HTR-8/SVneo (cell line): ENCODE measurements at regions not wholly inside any gene's neighbourhood (a gene's known extent, or its start where the extent isn't known, plus 50 kb on each side); places are given as distances from the start of the nearest gene placed in this dataset.
A peak's percentile ranks its signal among the peaks of the same experiment; 100 is the strongest.
"Not testable (repeated sequence)": the region's sequence is repeated elsewhere in the genome, so short reads cannot be mapped to it uniquely, and the experiment has no call there.

Source experiments
- DNase-seq: peaks from one replicate; pipeline ENCODE4 v3.0.0; 2011; ENCODE audit warnings: low spot score, mixed read lengths; ENCODE audit not compliant: insufficient read length
- FAIRE-seq: peaks from 2 replicates; lab custom pipeline; 2011; peaks lifted over from hg19 to GRCh38; lab: Jason Lieb, UNC

DNA sequence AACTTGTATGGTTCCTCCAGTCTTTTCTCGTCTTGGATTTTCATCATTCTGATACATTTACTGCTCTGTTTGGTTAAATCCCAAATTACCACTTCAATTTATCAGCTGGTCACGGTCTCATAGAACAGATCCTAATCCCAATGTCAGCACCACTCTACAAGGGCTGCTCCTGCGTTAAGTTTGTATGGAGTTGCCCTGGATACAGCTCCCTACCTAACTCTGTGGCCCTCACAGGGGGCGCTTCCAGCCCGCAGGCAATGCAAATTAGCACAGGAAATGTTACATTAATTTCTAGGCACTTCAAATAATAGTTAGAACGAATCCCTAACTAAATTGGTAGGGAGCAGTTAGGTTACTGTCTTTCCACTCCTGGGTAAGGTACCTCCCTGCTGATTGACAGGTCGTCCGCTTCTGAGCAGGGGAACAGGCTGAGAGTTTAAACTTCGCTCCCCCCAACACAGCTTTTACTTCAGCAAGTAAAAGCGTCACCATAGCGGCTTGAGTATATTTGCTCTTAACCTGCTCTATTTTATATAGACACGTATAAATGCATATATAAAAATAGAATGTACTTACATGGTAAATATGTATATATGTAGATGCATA lies 238.5 kb upstream of the FANCL start:
- DNase-seq (no peak), FAIRE-seq (no peak)

DNA sequence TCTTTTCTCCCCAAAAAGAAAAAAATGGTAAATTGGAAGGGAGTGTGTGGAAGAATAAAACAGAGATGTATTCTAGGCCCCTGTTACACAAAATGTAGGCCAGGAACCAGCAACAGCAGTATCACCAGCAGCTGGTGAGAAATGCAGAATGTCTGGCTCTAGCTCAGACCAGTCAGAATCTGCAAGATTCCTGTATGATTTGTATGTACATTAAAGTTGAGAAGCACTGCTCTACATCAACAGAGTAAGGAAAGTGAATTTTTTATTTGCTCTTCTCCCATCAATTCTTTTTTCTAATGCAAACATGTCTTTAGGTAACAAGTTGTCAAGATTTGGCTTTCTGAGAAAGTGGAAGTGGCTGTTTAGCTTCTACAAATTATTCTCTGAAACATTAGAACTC lies 235.4 kb upstream of the FANCL start:
- FAIRE-seq (no peak), DNase-seq (no peak)

DNA sequence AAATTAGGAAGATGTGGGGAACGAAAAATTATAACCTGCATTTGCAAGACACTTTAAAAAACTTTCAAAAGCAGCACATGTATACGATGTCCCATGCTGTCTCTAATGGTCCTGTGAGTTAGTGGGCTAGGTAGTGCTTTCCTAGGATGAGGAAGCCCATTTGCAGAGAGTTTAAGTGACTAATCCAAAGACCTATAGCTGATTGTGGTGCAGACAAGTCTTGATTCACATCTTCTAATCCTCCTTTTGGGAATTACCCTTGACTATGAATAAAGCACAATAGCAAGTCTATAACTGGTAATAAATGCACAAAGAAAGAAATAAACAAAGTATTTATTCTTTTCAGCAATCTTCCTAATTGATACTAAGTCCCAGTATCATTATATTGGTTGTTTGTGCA lies 234.6 kb upstream of the FANCL start:
- FAIRE-seq (no peak), DNase-seq (no peak)

DNA sequence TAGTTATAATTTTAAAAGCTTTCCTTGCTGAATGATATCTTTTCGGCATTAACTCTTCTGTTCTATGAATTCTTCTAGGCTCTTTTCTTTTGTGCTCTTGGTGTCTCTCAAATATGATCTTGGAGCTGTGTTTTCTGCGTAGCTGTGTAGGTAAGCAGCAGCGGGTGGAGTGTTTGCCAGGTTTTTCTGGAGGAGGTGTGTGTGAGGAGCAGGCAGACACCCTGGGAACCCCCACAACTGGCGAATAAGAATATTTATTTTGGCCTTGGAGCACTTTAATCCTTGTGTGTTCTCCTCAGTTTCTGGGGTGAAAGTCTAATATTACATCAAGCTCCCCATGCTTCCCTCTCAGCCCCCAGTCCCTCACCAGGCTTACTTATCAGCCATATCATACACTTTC lies 232.0 kb upstream of the FANCL start:
- no peak for DNase-seq
- FAIRE-seq: no peak

DNA sequence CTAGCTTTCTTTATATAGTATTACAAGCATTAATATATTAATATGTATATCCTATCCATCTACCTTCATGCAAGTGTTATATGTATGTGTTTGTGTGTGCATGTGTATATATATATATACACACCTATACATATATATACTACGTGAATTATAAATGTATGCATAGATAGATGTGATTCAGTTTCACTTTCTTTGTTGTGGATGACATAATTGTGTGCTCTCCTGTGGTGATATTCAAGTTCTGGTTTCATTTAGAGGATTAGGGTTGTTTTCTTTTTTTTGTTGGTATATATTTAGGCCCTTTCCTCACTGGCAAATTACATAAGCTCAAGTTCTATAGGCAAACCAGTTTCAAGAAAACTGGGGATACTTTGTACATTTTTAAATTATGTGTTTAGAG lies 225.7 kb upstream of the FANCL start:
- FAIRE-seq: no peak
- no peak for DNase-seq

DNA sequence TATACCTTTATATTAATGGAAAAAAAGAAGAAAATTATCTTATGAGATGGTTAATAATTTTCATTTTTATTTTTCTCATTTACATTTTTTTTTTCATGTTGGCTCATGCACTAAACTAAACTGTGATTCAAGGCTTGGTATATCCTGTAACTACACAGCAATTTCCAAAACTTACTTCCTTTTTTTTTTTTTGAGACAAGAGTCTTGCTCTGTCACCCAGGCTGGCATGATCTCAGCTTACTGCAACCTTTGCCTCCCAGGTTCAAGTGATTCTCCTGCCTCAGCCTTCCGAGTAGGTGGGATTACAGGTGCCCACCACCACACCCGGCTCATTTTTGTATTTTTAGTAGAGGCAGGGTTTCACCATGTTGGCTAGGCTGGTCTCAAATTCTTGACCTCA lies 224.9 kb upstream of the FANCL start:
- not testable (repeated sequence) for FAIRE-seq, DNase-seq

DNA sequence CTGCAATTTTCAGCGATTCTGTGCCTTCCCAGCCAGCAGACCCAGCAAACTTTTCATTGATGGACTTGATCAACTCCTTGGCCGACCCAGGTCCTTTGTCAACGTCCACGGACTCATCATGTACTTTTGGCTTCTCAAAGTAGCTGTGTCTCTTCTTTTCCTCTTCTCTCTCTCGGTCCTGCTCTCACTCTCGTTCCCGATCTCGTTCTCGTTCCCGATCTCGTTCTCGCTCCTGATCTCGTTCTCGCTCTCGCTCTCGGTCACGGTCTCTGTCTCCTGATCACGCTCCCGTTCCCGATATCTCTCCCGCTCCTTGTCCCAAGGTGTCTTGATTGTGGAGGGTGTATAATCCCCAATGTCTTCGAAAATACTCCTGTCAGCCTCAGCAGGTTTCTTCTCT lies 219.5 kb upstream of the FANCL start:
- DNase-seq (no peak), FAIRE-seq (no peak)

DNA sequence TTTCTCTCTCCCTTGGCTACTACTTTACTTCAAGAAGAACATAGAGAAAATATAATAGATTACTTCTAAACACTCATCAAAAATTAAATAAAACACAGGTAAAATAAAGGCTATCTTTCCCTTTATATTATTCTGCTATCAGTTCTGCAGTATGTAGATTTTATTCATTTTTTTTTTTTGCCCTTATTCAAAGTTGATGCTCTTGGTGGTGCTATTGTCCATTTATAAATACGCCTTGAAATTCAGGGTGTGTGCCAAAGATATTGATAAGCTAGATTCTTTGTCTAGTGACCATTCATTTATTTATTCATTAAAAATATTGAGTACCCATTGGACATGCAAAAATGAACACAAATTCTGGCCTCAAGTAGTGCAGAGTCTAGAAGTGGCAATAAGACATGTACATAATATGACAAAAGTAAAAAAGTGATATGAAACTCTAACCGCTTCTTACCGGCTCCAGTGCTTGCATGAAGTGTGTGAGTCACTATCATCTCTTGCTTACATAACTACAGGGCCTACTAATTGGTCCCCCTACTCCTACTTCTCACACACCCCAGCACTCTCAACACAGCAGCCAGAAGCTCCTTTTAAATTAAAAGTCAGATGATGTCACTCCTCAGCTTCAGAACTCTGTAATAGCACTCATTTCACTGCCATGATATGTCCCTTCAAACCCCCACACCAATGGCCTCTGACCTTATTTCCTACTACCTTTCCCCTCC lies 208.3 kb upstream of the FANCL start:
- DNase-seq (no peak), FAIRE-seq (no peak)

DNA sequence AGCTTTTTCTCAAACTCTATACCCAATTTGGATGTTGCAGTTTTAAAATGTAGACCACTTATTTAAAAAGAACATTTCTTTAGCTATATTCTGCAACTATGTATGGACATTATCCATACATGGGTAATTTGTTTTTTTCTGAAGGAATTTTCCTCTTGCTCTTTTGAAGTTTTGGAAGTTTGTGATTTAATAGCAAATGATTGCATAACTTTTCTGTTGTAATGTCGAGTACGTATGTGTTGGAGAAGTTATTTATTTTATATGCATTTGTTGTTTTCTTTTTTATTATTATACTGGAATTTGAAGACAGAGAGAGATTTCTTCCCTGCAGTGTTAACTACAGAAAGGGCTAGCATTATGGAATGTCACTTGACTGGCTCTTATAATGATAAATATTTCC lies 207.7 kb upstream of the FANCL start:
- no peak for DNase-seq
- no peak for FAIRE-seq

DNA sequence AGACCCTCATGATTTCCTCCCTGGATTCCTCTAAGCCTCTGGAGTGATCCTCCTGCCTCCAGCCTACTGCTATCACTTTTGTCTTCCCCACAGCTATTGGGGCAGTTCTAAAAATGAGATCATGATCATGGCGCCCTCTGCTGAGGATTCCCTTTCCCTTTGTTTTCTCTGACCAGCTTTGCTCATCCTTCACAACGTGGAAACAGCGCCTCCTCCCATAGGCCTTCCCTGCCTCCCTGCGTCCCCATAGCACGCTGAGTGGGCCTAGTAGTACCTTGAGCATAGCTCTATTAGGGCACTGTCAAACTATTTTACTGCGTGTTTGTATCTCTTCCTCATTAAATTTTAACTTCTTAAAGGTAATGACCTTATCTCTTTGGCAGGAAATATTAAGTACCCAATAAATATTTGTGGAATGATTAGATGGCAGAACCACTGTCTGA lies 207.0 kb upstream of the FANCL start:
- FAIRE-seq (peak; percentile 93), DNase-seq (peak; percentile 52)

DNA sequence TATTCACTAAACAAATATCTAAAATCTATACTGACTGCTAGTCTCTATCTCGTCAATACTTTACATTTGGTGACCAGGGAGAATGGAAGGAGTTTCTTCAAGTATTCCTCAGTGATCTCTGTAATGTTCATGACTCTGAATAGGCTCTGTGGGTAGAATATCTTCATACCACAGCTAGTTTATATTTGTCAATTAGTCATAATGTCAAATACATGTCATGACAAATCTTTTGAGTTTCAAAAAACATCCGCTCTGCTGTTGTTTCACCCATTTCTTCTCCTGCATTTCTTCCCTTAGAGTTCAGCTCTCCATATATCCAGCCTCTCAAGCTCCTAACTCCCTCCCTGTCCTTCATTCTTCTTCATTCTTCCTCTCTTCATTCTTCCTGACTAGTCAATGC lies 206.5 kb upstream of the FANCL start:
- FAIRE-seq (no peak), DNase-seq (no peak)

DNA sequence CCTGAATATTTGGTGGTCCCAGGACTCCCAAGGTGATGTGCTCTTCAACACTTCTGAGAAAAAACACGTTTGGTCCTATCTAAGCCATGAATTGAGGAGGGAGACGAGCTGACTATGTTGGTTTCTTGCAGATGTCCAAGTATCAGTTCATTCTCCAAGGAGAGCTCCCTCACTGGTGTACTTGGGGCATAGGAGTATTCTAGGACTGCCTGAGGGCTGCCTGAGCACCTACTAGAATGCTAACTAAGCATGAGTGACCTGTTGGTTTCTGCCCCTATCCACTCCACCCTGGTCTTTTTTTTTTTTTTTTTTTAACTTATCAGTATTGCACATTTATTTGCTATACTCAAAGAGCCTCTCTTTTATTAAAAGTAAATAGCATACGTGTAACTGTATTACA lies 200.5 kb upstream of the FANCL start:
- no peak for FAIRE-seq
- no peak for DNase-seq

DNA sequence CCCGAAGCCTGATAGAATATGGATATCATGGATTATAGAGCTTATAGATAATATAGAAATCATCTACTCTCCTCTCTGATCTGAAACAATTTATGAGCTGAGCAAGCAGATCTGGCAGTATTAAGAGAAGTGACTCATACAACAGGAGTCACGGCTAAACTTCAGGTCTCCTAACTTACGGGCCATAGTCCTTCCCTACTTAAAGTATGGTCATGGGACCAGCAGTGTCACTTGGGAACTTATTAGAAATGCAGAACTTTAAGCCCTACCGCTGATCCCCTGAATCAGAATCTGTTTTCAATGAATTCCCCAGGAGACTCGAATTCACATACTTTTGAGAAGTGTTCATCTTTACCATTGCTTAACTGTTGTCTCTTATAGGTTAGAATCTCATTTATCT lies 195.7 kb upstream of the FANCL start:
- no peak for FAIRE-seq
- DNase-seq: no peak

DNA sequence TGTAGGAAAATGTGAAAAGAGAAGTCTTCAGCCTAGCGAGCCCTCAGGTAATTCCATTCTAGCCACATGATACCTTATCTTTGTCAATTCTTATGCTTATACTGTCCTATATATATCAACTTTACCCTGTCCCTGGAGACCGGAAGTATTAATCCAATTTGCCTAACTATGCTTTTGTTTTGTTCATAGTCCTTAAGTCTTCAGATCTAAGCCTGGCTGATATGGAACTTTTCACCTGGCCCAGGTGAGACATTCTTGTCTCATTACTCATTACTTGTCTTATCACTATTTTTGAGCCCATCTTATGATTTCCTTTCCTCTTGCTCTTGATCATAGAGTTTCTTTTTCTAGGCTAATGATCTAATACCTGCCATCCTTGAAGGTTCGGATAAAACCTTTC lies 194.1 kb upstream of the FANCL start:
- FAIRE-seq: no peak
- no peak for DNase-seq

DNA sequence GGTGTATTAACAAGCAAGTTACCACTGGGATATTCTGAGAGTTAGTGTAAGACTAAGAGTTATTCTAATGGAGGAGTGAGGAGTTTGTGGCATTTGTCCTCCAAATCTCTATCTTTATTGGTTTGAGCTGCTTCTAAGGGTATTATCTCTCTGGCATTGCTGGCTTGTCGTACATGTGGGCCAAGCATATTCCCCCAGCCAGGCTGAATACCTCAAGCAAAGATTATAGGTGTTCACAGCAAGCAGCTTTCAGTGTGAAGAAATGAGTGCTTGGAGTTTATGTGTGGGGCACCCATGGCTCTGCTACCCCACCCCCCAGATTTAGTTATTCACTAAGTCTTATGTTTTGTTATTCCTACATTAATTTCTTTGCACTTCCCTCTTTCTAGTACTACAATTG lies 193.6 kb upstream of the FANCL start:
- FAIRE-seq (no peak), DNase-seq (no peak)

DNA sequence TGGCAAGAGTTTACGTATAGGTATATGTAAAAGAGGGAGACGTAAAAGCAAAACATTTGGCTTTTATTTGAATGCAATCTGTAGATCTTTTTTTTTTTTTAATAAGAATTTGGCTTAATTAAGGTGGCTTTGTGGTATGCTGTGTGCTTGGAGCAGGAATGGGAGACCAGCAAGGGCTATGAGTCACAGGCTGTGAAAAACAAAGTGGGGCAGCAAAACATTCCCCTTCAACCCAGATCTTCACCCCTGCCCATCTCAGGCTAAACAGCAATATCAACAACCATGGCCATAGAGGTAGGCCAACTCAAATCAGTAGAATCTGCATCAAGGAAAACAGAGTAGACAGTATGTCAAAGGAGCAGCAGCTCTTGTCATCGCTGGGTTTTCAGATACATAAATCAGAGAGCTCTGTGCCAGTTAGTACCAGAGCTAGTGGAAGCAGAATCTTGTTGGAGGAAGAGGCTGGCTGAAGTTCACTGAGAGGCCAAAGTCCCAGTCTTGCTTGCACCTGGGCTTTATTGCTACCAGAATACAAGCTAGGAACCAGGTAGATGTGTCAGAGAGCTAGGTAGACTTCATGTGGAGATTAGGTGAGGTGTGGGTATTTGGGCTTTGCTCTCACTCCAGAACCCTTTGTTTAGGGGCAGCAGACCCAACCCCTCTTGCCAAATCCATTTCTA lies 191.5 kb upstream of the FANCL start:
- DNase-seq (no peak), FAIRE-seq (no peak)

DNA sequence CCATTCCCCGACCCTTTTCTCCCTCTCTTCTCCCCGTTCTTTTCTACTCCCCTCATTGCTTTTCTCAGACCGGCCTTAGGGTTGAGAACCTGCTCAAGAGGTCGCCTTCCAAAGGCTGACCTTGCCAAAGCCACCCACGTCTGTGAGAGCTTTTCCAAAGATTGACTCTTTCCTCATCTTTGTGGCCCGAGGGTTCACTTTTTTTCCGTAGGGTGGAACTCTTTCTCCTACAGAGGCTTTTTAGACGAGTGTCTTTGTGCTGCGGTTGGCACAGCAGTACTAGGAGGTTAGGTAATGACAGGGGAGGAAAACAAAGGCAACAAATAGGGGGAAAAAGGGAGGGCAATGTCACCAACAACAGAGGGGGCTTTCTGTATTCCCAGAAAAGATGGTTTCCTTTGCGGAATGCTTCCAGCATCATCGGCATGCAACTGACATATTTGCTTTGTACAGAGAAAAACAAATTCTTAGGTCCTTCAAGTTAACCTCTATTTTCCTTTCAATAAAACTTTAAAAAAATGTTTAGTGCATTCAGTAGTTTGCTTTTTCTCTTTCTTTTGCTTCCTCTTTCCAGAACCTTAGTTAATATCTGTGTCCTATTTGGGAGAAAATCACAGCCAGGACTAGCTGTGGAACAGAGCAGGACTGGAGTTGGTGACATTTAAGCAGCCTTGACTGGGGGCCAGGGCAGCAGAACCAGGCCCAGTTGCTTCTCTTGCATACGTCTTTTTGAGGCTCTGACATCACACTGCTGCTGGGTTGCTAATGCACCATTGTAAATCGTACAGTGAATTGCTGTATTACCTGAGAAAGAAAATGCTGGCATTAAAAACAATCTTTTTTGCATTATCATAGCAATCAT lies 188.1 kb upstream of the FANCL start:
- FAIRE-seq (no peak), DNase-seq (no peak)

DNA sequence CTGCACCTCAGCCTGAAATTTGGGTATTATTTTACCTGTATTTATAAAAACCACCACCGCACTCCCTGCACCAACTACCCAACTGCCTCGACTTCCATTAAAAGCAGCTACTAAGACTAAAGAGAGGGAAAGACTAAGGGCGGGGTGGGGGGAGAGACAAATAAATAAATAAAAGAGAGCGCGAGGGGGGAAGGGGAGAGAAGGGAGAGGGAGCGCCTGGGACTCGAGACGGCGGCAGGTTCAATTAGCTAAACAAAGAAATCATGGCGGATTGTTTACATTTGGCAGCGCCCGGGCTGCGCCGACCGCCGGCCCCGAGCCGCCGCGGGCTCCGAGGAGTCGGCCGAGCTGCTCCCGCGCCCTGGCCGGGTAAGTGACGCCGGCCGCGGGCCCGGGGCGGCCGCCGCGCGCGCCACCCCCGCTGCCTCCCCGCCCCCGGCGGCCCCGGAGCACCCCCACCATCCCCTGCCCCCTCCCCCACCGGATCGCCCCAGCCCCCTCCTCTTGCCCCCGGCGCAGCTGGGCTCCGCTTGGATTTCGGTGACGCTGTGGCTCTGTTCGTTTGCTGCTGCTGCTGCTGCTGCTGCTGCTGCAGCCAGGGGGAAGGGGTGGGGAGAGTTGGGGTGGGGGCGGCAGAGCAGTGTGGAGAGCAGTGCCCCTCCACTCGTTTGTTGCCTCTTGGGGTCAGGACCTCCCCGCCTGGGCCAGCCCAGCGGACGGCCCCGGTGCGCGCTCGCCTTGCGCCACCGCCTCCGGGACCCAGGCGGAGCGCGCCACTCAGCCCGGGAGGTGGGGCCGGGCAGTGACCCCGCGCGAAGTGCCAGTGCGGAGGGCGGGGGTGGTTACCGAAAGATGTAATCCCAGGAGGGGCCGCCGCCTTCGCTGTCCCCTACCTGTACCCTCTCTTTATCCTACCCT lies 187.2 kb upstream of the FANCL start:
- DNase-seq: no peak
- FAIRE-seq: no peak

DNA sequence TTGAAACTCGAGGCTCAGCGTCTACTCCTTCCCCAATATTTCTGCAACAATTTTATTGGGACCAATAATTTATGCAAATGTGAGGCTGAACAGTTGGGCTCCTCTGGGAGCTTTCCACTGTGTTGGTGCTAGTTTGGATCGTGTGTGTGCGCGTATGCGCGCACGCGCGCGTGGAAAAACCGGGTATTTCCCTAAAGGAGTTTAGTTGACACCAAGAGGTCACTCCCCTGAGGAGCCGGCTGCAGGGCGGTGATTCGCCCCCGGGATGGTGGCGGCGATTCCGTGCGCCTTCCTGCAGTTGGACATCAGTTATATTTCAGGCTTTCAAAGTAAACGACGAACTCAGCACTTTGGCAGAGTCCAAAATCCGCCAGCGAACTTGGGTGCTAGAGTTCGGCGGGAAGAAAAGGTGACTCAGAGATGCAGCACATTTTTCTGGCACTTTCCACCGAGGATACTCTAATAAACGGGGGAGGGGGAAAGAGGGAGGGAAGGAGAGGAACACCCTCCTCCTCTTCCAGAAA lies 186.5 kb upstream of the FANCL start:
- peak; percentile 39 for DNase-seq
- no peak for FAIRE-seq
